Right lobe of liver (tissue), 4 donors: ENCODE measurements at regions not wholly inside any gene's neighbourhood (a gene's known extent, or its start where the extent isn't known, plus 50 kb on each side); places are given as distances from the start of the nearest gene placed in this dataset.

ENCODE experiments used
- CTCF ChIP-seq, 4 donors: fragments of 200-600 bp in 3 of 4; fragments of 450-650 bp in 1 of 4; IDR thresholded peaks; one replicate each; pipeline versions ENCODE4 v1.5.1 to v1.8.0; 2016 to 2022; ENCODE audit warnings: antibody characterized with exemption in 4 of 4, mild to moderate bottlenecking in 2 of 4
- POLR2A ChIP-seq: fragments of 450-650 bp; IDR thresholded peaks from one replicate; pipeline ENCODE4 v1.6.1; 2017; ENCODE audit warnings: antibody characterized with exemption, mild to moderate bottlenecking
- donor health status: DM: no; HTN: no; CAD: no.
- donor health status: DM: no; HTN: no; CAD: no.
- donor health status: DM: no; HTN: yes; CAD: no.

- TF ChIP-seq POLR2A (no peak), CTCF (IDR thresholded peaks at IDR 0.05) (no peak)
These were observed 90.4 kb upstream of the COL5A1 start for GRCh38 chr9:134551176-134551575.
